Activated CD8-positive, alpha-beta memory T cell treated with anti-CD3 and anti-CD28 coated beads, Interleukin-2, amount 50 U/mL, for 48 hours (primary cell): ENCODE measurements at regions not wholly inside any gene's neighbourhood (a gene's known extent, or its start where the extent isn't known, plus 50 kb on each side); places are given as distances from the start of the nearest gene placed in this dataset.
A peak's percentile ranks its signal among the peaks of the same experiment; 100 is the strongest.
"Not testable (repeated sequence)": the region's sequence is repeated elsewhere in the genome, so short reads cannot be mapped to it uniquely, and the experiment has no call there.

Source experiments
- DNase-seq: peaks from one replicate; pipeline ENCODE4 v3.0.0-alpha.2; 2020

- DNase-seq: no peak
Measured at GRCh38 chr7:121519548-121520521, 123.7 kb upstream of the FAM3C start.

DNA sequence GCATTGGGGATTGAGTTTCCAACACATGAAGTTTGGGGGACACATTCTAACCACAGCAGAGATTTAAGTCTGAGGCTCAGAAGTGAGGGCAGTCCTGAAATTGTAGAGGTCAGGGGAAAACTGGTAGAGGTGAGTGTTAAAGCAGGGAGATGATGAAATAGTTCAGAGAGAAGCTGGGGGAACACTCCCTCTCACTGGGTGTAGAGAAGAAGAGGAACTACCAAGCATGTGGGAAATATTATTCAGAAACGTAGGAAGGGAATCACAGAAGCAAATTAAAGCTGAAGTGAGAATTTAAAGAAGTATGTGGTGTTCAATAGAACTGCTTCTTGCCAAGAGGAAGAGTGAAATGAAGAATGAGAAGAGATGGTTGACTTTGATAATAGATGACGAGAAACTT, 121.5 kb upstream of the FAM3C start:
- DNase-seq: no peak

GRCh38 chr7:121516821-121517220, 120.7 kb upstream of the FAM3C start:
- DNase-seq: no peak

DNA sequence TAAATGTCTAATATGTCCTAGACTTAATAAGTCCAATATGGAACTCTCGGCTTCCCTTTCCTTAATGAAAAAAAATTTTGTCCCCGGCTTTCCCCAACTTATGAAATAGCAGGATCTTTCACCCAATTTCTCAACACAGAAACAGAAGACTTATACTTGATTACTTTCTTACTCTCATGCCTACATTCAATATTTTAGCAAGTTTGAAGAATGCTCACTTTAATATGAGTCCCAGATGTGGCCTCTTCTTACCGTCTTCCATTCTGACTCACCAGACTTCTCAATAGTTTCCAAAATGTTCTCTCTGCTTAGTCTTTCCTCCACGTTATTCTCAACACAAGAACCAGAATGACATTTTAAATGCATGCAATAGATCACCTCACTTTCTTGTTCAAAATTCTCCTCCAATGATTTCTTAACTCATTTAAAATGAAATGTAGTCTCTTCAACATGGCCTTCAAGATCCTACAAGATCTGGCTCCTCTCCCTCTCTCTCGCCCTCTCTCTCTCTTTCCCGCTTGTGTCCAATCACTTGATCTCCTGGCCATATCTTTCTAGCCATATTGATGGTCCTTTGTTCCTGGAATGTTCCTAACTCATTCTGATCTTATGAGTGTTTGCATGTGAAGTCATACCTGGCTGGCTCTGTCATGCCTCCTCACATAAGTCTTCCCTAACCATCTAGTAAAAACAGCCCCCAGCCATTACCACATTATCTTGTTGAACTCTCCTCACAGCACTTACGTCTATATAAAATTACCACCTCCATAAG, 119.7 kb upstream of the FAM3C start:
- DNase-seq: no peak

DNA sequence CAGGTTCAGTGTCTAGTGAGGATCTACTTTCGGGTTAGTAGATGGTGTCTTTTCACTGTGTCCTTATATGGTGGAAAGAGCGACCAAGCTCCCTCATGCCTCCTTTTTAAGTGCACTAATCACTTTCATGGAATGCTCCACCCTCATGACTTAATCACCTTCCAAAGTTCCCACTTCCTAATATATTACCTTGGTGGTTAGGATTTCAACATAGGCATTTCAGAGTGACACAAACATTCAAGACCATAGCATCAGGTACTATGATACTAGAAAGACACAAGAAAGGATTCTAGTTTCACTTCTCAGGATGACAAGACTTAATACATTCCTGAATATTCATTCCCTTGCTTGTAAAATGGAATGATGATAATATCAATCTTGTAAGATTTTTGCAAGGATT, 119.1 kb upstream of the FAM3C start:
- DNase-seq: no peak

GRCh38 chr7:121513105-121513504, 117.0 kb upstream of the FAM3C start:
- DNase-seq: no peak

GRCh38 chr7:121510858-121511482, 114.9 kb upstream of the FAM3C start:
- DNase-seq: no peak

GRCh38 chr7:121510302-121510701, 114.2 kb upstream of the FAM3C start:
- no peak for DNase-seq

GRCh38 chr7:121505540-121506182, 109.6 kb upstream of the FAM3C start:
- no peak for DNase-seq

GRCh38 chr7:121505021-121505420, 108.9 kb upstream of the FAM3C start:
- DNase-seq: no peak

DNA sequence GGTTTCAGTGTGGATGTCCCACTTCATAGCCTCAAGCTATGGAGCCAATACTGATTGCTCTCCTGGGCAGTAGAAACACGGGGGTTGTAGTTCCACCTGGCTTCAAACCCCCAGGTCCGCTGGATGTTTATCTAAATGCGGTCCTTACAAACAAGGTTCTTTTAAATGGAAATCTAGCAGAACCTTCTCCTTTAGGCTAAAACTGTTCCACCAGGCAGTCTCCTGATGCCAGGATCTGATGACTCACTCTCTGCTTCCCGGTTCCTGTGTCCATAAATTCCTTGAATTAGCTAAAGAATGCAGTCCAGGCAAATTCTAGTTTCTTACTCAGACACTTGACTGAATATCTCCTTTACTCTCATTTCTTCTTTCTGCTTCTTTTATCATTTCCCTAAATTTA, 108.4 kb upstream of the FAM3C start:
- DNase-seq: no peak

GRCh38 chr7:121503730-121504129, 107.6 kb upstream of the FAM3C start:
- no peak for DNase-seq

DNA sequence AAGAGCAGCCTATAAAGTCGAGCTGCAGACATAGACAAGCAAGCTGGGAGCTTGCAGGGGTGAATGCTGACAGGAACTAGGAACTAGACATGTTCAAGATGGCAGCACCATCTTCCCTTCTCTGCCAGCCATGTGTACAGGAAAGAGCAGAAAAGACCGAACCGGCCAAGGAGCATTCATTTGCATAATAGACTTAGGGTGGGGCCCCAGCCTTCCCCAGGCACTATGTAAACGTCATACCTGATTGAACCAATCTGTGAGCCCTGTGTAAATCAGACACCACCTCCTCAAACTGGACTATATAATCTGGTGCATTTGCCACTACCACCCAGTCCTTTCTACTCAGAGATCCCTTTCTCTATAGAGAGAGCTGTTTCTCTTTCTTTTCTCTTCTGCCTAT, 106.9 kb upstream of the FAM3C start:
- DNase-seq: no peak

GRCh38 chr7:121501566-121501965, 105.5 kb upstream of the FAM3C start:
- DNase-seq: no peak

- peak; percentile 52 for DNase-seq
Measured at GRCh38 chr7:121500360-121501058, 104.4 kb upstream of the FAM3C start.

GRCh38 chr7:121499624-121500023, 103.5 kb upstream of the FAM3C start:
- DNase-seq: no peak

- DNase-seq: no peak
Measured at GRCh38 chr7:121498816-121499215, 102.7 kb upstream of the FAM3C start.

GRCh38 chr7:121497545-121497944, 101.4 kb upstream of the FAM3C start:
- not testable (repeated sequence) for DNase-seq

GRCh38 chr7:121494516-121494915, 98.4 kb upstream of the FAM3C start:
- DNase-seq: no peak

DNA sequence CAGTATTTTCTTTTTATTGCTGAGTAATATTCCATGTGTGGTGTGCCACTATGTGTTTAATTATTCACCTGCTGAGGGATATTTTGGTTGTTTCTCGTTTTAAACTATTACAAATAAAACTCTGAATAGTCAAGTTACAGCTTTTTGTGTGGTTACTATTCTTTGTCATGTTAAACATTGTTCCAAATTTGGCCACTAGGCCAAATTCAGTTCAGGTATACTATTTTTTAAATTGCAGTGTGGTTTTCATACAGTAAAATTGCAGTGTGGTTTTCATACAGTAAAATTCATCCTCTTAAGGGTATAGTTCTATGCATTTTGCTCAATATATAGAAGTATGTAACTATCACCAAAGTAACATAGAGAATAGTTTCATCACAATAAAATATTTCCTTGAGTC, 97.4 kb upstream of the FAM3C start:
- DNase-seq: no peak

- DNase-seq: no peak
Measured at GRCh38 chr7:121490309-121490708, 94.2 kb upstream of the FAM3C start.

DNA sequence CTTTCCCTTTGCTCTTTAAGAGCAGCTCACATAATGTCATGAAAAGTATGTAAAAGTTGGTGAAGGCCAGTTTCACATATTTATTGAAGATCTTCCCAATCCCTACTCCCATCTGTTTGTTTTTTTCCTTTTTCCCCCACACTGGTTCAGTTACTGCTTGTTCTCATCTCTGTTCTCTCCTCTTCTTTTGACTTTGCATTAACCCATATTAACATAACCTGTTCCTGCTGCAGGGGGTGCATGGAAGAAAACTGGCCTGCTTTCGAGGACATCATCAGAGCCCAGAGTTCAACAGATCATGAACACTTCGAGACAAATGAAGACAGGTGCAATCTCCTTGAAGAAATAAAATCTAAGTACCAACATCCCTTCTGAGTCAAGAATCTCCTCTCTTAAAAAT, 93.3 kb upstream of the FAM3C start:
- DNase-seq: no peak
